ENCODE measurements at regions not wholly inside any gene's neighbourhood (a gene's known extent, or its start where the extent isn't known, plus 50 kb on each side); places are given as distances from the start of the nearest gene placed in this dataset.
"Not testable (repeated sequence)": the region's sequence is repeated elsewhere in the genome, so short reads cannot be mapped to it uniquely, and the experiment has no call there.

DNA sequence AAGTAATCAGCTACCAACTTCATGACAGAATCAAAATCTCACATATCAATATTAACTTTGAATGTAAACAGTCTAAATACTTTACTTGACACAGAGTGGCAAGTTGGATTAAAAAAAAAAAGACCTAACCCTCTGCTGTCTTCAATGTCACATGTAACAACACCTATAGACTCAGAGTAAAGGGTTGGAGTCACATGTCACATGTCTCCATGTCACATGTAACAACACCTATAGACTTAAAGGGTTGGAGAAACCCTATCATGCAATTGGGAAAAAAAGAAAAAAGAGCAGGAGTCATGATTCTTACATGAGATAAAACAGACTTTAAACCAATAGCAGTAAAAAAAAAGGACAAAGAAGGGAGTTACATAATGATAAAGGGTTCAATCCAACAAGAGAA, 665.3 kb upstream of the LRRTM1 start:
- no peak for DNase-seq (ENCODE audit: low read depth)
- H3K4me3 ChIP-seq (ENCODE audit: low read depth, low read length), result no peak overlapping the region
- TF ChIP-seq, protein P1, sequence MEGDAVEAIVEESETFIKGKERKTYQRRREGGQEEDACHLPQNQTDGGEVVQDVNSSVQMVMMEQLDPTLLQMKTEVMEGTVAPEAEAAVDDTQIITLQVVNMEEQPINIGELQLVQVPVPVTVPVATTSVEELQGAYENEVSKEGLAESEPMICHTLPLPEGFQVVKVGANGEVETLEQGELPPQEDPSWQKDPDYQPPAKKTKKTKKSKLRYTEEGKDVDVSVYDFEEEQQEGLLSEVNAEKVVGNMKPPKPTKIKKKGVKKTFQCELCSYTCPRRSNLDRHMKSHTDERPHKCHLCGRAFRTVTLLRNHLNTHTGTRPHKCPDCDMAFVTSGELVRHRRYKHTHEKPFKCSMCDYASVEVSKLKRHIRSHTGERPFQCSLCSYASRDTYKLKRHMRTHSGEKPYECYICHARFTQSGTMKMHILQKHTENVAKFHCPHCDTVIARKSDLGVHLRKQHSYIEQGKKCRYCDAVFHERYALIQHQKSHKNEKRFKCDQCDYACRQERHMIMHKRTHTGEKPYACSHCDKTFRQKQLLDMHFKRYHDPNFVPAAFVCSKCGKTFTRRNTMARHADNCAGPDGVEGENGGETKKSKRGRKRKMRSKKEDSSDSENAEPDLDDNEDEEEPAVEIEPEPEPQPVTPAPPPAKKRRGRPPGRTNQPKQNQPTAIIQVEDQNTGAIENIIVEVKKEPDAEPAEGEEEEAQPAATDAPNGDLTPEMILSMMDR (IDR thresholded peaks at IDR 0.05; ENCODE audit: insufficient read depth, low read length), result no peak

DNA sequence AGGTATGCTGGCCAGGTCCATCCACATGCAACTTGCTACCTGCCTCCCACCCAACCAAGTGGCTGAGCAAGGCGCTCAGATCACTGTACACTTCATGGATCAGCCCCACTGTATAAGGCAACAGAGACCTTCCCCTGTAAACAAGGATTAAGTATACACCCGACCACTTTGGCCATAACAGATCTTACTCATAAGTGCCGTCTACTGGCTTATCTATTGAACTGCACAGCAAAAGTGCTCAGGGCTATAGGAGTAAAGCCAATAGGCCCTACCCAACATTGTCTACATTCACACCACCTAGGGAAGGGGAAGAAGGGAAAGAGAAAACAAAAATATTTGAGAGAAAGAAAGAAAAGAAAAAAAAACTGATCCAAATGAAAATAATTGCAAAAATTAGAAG, 663.9 kb upstream of the LRRTM1 start:
- DNase-seq (ENCODE audit: low read depth), result no peak
- H3K4me3 ChIP-seq (ENCODE audit: low read depth, low read length), result no peak overlapping the region
- TF ChIP-seq, protein P1 (IDR thresholded peaks at IDR 0.05; ENCODE audit: insufficient read depth, low read length), result no peak

DNA sequence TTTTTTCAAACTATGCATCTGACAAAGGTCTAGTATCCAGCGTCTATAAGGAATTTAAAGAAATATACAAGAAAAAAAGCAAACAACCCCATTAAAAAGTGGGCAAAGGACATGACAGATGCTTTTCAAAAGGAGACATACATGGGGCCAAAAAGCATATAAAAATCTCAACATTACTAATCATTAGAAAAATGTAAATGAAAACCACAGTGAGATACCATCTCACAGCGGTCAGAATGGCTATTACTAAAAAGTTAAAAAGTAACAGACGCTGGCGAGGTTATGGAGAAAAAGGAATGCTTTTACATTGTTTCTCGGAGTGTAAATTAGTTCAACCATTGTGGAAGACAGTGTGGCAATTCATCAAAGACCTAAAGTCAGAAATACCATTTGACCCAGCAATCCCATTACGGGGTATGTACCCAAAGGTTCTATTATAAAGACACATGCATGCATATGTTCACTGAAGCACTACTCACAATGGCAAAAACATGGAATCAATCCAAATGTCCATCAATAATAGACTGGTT, 643.1 kb upstream of the LRRTM1 start:
- DNase-seq (ENCODE audit: low read depth), result no peak
- H3K4me3 ChIP-seq (ENCODE audit: low read depth, low read length), result no peak overlapping the region
- TF ChIP-seq, protein P1 (IDR thresholded peaks at IDR 0.05; ENCODE audit: insufficient read depth, low read length), result no peak

DNA sequence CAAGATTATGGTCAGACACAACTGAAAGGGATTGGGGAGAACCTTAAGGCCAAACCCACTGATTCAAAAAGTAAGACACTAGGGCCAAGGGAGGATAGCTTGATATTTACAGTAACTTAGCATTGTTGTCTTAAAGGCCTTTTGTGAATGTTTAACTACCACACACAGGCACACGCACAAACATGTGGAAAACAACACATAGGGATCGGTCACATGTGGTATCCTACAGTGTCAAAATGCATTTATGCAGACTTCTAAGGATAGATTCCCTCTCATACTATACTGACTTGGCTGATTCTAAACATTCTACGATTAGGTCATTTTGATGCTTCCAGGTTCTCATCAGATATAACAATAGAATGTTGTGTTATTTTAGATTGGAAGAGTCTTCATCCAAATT, 638.9 kb upstream of the LRRTM1 start:
- H3K4me3 ChIP-seq (ENCODE audit: low read depth, low read length), result no peak overlapping the region
- TF ChIP-seq, protein P1 (IDR thresholded peaks at IDR 0.05; ENCODE audit: insufficient read depth, low read length), result no peak
- DNase-seq (ENCODE audit: low read depth), result no peak

DNA sequence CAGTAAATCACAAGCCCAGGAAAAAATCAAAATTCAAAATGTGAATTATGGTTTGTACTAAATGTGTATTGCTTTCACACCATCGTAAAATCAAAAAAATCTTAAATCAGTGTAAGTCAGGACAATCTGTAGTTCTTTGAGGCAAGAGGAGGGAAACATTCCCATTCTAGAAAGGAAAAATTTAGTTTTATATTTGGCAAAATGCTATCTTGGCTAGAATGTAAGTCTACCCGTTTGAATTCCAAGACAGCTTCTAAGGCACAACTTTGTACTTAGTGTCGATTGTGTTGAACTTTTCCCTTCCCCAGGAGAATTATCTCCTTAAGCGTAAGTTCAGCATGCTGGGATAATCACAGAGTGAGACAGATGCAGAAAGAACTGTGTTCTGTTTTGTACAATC, 638.2 kb upstream of the LRRTM1 start:
- DNase-seq (ENCODE audit: low read depth), result no peak
- TF ChIP-seq, protein P1 (IDR thresholded peaks at IDR 0.05; ENCODE audit: insufficient read depth, low read length), result no peak
- no peak overlapping the region for H3K4me3 ChIP-seq (ENCODE audit: low read depth, low read length)

DNA sequence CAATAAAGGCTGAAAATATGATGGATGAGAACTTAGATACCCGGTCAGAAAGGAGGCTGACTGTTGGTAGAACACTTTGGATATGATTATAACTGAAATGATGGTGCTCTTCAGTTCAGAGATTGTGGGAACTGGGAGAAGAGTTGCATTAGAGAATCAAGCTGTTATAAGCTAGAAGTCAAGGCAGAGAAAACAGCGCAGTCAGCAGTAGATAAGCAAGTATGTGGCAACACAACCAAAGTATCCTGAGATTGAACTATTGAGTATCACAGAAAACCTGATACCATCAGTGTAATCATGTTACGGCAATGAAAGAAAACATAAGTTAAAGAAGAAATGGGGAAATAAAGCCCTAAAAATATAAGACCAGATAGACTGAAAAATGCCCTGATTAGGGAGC, 633.9 kb upstream of the LRRTM1 start:
- DNase-seq (ENCODE audit: low read depth), result no peak
- TF ChIP-seq, protein P1 (IDR thresholded peaks at IDR 0.05; ENCODE audit: insufficient read depth, low read length), result no peak
- H3K4me3 ChIP-seq (ENCODE audit: low read depth, low read length), result no peak overlapping the region

DNA sequence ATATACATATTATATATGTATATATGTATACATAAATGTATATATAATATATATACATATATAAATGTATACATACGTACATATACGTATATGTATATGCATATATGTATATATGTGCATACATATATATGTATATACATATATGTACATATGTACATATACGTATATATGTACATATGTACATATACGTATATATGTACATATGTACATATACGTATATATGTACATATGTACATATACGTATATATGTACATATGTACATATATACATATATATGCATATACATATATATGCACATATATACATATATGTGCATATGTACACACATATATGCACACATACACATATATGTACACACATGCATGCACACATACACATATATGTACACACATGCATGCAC, 627.3 kb upstream of the LRRTM1 start:
- H3K4me3 ChIP-seq (ENCODE audit: low read depth, low read length); DNase-seq (ENCODE audit: low read depth): not testable (repeated sequence)

All from fibroblast of the aortic adventitia (primary cell).